Loucy (cell line): ENCODE measurements at regions not wholly inside any gene's neighbourhood (a gene's known extent, or its start where the extent isn't known, plus 50 kb on each side); places are given as distances from the start of the nearest gene placed in this dataset.

Experiments
- CTCF ChIP-seq: fragments of 200-600 bp; sonication (generic); conservative IDR thresholded peaks from 2 replicates; pipeline ENCODE4 v1.5.1; 2014; ENCODE audit warnings: mild to moderate bottlenecking, antibody characterized with exemption, low read length
- EZH2phosphoT487 ChIP-seq: fragments of 200-600 bp; IDR thresholded peaks from 2 replicates; pipeline ENCODE4 v1.6.1; 2018; ENCODE audit warnings: antibody characterized with exemption, mild to moderate bottlenecking, moderate library complexity, borderline replicate concordance

DNA sequence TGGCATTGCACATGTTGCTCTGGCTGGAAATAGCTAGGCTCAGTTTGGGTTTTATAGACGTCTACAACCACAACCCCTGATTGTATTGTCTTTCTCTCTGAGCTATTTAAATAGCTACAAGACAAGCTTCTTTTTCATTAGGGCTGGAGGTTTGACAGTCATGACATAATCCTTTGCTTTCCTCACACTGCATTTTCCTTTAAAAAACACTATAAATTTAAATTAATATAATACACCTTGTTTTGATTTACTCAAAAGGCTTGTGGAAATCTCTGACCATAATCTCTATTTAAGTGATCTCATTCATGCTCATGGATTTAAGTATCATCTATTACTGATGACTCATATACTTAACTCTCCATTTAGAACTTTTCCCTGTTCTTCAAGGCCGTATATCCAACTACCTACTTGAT is 50.4 kb upstream of the PTGFR start:
- TF ChIP-seq CTCF = no peak
- no peak for TF ChIP-seq EZH2phosphoT487
